GM10266 (cell line): ENCODE measurements at regions not wholly inside any gene's neighbourhood (a gene's known extent, or its start where the extent isn't known, plus 50 kb on each side); places are given as distances from the start of the nearest gene placed in this dataset.

Experiments
- DNase-seq: peaks from one replicate; pipeline ENCODE4 v3.0.0; 2012; ENCODE audit errors: extremely low spot score
- TF ChIP-seq, protein P1 (sequence below): IDR thresholded peaks from 2 replicates; pipeline ENCODE4 v1.5.1; 2012; ENCODE audit warnings: mild to moderate bottlenecking, low read depth; ENCODE audit not compliant: control insufficient read depth, insufficient read depth; ENCODE audit errors: missing control alignments

GRCh38 chr12:127450826-127451225, 816.1 kb upstream of the TMEM132C start:
- TF ChIP-seq, protein P1, sequence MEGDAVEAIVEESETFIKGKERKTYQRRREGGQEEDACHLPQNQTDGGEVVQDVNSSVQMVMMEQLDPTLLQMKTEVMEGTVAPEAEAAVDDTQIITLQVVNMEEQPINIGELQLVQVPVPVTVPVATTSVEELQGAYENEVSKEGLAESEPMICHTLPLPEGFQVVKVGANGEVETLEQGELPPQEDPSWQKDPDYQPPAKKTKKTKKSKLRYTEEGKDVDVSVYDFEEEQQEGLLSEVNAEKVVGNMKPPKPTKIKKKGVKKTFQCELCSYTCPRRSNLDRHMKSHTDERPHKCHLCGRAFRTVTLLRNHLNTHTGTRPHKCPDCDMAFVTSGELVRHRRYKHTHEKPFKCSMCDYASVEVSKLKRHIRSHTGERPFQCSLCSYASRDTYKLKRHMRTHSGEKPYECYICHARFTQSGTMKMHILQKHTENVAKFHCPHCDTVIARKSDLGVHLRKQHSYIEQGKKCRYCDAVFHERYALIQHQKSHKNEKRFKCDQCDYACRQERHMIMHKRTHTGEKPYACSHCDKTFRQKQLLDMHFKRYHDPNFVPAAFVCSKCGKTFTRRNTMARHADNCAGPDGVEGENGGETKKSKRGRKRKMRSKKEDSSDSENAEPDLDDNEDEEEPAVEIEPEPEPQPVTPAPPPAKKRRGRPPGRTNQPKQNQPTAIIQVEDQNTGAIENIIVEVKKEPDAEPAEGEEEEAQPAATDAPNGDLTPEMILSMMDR: no peak
- DNase-seq: no peak

GRCh38 chr12:127455347-127456265, 811.4 kb upstream of the TMEM132C start:
- no peak for DNase-seq
- TF ChIP-seq, protein P1: no peak

- TF ChIP-seq, protein P1: no peak
- DNase-seq: no peak
These were observed 809.2 kb upstream of the TMEM132C start for GRCh38 chr12:127457726-127458125.

DNA sequence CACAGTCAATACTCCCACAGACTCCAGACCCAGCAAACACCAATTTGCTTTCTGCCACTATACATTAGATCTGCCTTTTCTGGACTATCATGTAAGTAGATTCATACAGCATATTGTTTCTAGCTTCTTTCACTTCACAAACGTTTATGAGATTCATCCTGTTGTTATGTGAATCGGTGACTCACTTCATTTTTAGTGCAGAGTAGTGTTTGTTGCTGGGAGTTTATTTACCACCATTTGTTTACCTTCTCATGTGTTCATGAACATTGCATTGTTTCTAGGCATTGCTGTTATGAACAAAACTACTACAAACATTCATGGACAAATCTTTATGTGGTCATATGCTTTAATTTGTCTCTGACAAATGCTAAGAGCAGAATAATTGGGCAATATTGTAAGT, 807.8 kb upstream of the TMEM132C start:
- TF ChIP-seq, protein P1: no peak
- no peak for DNase-seq

DNA sequence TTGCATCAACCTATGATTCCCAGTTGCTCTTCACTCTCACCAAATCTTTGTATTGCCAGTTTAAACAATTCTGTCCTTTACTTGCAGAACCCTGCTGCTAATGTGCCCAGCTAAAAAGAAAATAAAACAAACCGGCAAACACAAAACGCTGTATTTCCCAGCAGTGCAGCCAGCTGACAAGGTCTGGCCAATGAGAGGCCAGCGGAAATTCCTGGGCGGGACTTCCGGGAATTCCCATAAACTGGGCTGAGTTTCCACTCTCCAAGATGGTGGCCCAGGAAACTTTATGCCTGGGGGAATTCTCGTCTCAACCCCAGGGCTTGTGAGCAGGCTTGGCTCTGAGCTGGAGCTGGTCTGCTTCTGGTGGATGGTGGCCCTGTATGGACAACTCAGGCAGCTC, 807.3 kb upstream of the TMEM132C start:
- no peak for DNase-seq
- TF ChIP-seq, protein P1: no peak

DNA sequence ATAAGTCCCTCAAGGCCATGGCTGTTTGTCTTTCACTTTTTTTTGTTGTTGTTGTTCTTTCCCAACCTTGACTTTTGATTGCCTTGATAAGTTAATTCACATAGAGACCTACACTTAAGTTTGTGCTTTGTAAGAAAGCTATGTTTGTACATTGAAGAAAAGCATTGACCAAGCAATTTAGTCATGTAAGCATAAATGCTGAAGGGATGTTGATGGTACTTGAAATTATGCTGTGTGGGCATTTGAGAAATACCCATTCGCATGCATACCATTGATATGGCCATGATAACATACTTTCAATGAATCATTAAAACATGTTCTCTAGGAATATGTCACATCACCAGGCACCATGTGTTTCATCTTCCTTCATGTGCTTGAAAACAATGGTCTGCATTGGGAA, 803.7 kb upstream of the TMEM132C start:
- DNase-seq: no peak
- TF ChIP-seq, protein P1: no peak

DNA sequence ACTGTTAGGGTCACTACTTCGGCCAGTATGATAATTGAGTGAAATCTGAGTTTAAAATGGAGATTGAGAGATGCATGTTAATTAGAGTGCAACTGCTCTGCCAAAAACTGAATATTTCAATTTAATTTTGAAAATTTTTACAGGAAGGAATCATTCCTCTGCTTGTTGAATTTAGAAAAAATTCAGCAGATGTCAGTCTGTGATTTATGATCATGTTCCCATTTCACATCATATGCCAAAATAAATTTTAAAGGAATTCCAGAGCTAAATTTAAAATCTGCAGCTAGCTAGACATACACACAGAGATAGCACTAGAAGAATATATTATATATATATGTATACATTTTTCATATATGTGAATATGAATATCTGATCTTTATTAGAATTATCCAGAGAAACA, 797.6 kb upstream of the TMEM132C start:
- TF ChIP-seq, protein P1: no peak

More for the DNA sequence above, 797.6 kb upstream of the TMEM132C start:
- no peak for DNase-seq
